SK-N-SH (cell line): ENCODE measurements at regions not wholly inside any gene's neighbourhood (a gene's known extent, or its start where the extent isn't known, plus 50 kb on each side); places are given as distances from the start of the nearest gene placed in this dataset.

Source experiments
- CTCF ChIA-PET: fragments of 300-600, 350-600 bp; formaldehyde crosslinking; extraction: SDS; loops from one replicate; lab custom pipeline; 2021; lab: Yijun Ruan, JAX
- POLR2A ChIA-PET: fragments of 350-600 bp; sonication (Branson Sonifier 250); formaldehyde crosslinking; extraction: SDS; loops from one replicate; lab custom pipeline; 2020; ENCODE audit warnings: antibody characterized with exemption, inconsistent platforms; lab: Yijun Ruan, JAX
- DNase-seq: peaks from one replicate; pipeline ENCODE4 v3.0.0; 2012
- H2AFZ ChIP-seq: fragments of 200-600 bp; sonication (generic); 2 replicates; pipeline ENCODE4 v1.8.1; 2016; ENCODE audit warnings: antibody characterized with exemption, mild to moderate bottlenecking, low read depth
- H3F3A ChIP-seq: fragments of 200-600 bp; sonication (generic); replicated peaks from 2 replicates; pipeline ENCODE3; 2016; ENCODE audit warnings: antibody characterized with exemption, mild to moderate bottlenecking; ENCODE audit not compliant: insufficient read depth
- H3K27ac ChIP-seq, 2 experiments: fragments of 200-500 bp in 1 of 2; fragments of 200-600 bp in 1 of 2; sonication (Bioruptor generic) in 1 of 2; sonication (generic), shearing (Covaris generic) in 1 of 2; 2 replicates each; pipeline versions ENCODE4 v1.5.1 to v1.6.1; 2014 to 2016; ENCODE audit warnings: low read depth in 2 of 2, inconsistent platforms in 1 of 2, low read length in 1 of 2, mild to moderate bottlenecking in 1 of 2, mixed read lengths in 1 of 2
- H3K27me3 ChIP-seq: fragments of 200-600 bp; sonication (generic), shearing (Covaris generic); 2 replicates; pipeline ENCODE4 v1.6.1; 2016; ENCODE audit warnings: mixed run types; ENCODE audit not compliant: insufficient read depth
- H3K36me3 ChIP-seq, 2 experiments: fragments of 200-500 bp in 1 of 2; fragments of 200-600 bp in 1 of 2; sonication (Bioruptor generic) in 1 of 2; sonication (generic) in 1 of 2; replicated peaks in 1 of 2; 2 replicates each; pipeline versions ENCODE3 to v1.5.1; 2014 to 2016; ENCODE audit warnings: low read length in 1 of 2, mild to moderate bottlenecking in 1 of 2; ENCODE audit not compliant: insufficient read depth in 2 of 2, control insufficient read depth in 1 of 2
- H3K4me1 ChIP-seq, 2 experiments: fragments of 200-500 bp in 1 of 2; fragments of 200-600 bp in 1 of 2; sonication (Bioruptor generic) in 1 of 2; sonication (generic), shearing (Covaris generic) in 1 of 2; 2 replicates each; pipeline versions ENCODE4 v1.5.1 to v1.6.1; 2014 to 2016; ENCODE audit warnings: low read depth in 1 of 2, low read length in 1 of 2, mixed run types in 1 of 2; ENCODE audit not compliant: insufficient read depth in 2 of 2, control insufficient read depth in 1 of 2
- H3K4me2 ChIP-seq: fragments of 200-600 bp; sonication (generic), shearing (Covaris generic); 2 replicates; pipeline ENCODE4 v1.6.1; 2017; ENCODE audit warnings: mixed run types
- H3K4me3 ChIP-seq, 2 experiments: fragments of 200-500 bp in 1 of 2; fragments of 200-600 bp in 1 of 2; sonication (Bioruptor generic) in 1 of 2; sonication (generic), shearing (Covaris generic) in 1 of 2; 2 replicates each; pipeline versions ENCODE4 v1.5.1 to v1.8.1; 2014 to 2016; ENCODE audit warnings: low read depth in 2 of 2, inconsistent platforms in 1 of 2, low read length in 1 of 2, mild to moderate bottlenecking in 1 of 2, mixed read lengths in 1 of 2, moderate library complexity in 1 of 2
- H3K79me2 ChIP-seq: fragments of 200-600 bp; sonication (generic); 2 replicates; pipeline ENCODE4 v1.8.1; 2017; ENCODE audit warnings: mild to moderate bottlenecking; ENCODE audit not compliant: insufficient read depth
- H3K9ac ChIP-seq: fragments of 200-600 bp; sonication (generic); 2 replicates; pipeline ENCODE4 v1.6.1; 2017; ENCODE audit warnings: mixed run types
- H3K9me2 ChIP-seq: fragments of 200-600 bp; sonication (generic); 2 replicates; pipeline ENCODE4 v1.6.1; 2017; ENCODE audit warnings: mixed run types
- H3K9me3 ChIP-seq: fragments of 200-600 bp; sonication (generic); 2 replicates; pipeline ENCODE4 v1.6.1; 2017; ENCODE audit warnings: mixed run types, mild to moderate bottlenecking, moderate library complexity
- H4K20me1 ChIP-seq: fragments of 200-600 bp; sonication (generic); 2 replicates; pipeline ENCODE4 v1.6.1; 2017; ENCODE audit warnings: mild to moderate bottlenecking, mixed run types; ENCODE audit not compliant: insufficient read depth
- ELF1 ChIP-seq: IDR thresholded peaks from 2 replicates; pipeline ENCODE4 v1.4.0; 2012
- EZH2phosphoT487 ChIP-seq: fragments of 200-600 bp; sonication (generic); IDR thresholded peaks from 2 replicates; pipeline ENCODE4 v1.6.1; 2017; ENCODE audit warnings: low read depth, mixed run types, mild to moderate bottlenecking, antibody characterized with exemption, moderate library complexity, borderline replicate concordance
- GABPA ChIP-seq: IDR thresholded peaks from 2 replicates; pipeline ENCODE4 v1.4.0; 2012; ENCODE audit warnings: low read depth, mild to moderate bottlenecking
- MAX ChIP-seq: IDR thresholded peaks from 2 replicates; pipeline ENCODE4 v1.4.0; 2012; ENCODE audit warnings: low read depth
- MXI1 ChIP-seq: IDR thresholded peaks from 2 replicates; pipeline ENCODE4 v1.6.1; 2012; ENCODE audit warnings: mild to moderate bottlenecking, low read depth, low read length, improper control_type of control experiment
- NFIC ChIP-seq: IDR thresholded peaks from 2 replicates; pipeline ENCODE4 v1.4.0; 2012; ENCODE audit warnings: borderline replicate concordance
- RAD21 ChIP-seq: IDR thresholded peaks from 2 replicates; pipeline ENCODE4 v1.6.1; 2012; ENCODE audit warnings: mild to moderate bottlenecking, low read length
- RCOR1 ChIP-seq: fragments of 150-350 bp; IDR thresholded peaks from 2 replicates; pipeline ENCODE4 v1.6.1; 2017; ENCODE audit warnings: antibody characterized with exemption, low read length
- REST ChIP-seq: IDR thresholded peaks from 2 replicates; pipeline ENCODE4 v1.6.1; 2012; ENCODE audit warnings: mild to moderate bottlenecking, low read depth, low read length, moderate library complexity
- RXRA ChIP-seq: IDR thresholded peaks from 2 replicates; pipeline ENCODE4 v1.4.0; 2012; ENCODE audit warnings: low read depth, mild to moderate bottlenecking, borderline replicate concordance
- SIN3A ChIP-seq: IDR thresholded peaks from 2 replicates; pipeline ENCODE4 v1.6.1; 2012; ENCODE audit warnings: low read depth, mild to moderate bottlenecking, low read length, moderate library complexity, borderline replicate concordance
- SMC3 ChIP-seq: IDR thresholded peaks from 2 replicates; pipeline ENCODE4 v1.6.1; 2012; ENCODE audit warnings: low read depth, low read length, improper control_type of control experiment
- TAF1 ChIP-seq: IDR thresholded peaks from 2 replicates; pipeline ENCODE4 v1.6.1; 2012; ENCODE audit warnings: low read depth, mild to moderate bottlenecking, low read length, moderate library complexity, borderline replicate concordance
- YY1 ChIP-seq: IDR thresholded peaks from 2 replicates; pipeline ENCODE4 v1.4.0; 2012; ENCODE audit warnings: low read depth, mild to moderate bottlenecking
- ZBTB33 ChIP-seq: IDR thresholded peaks from 2 replicates; pipeline ENCODE4 v1.4.0; 2012; ENCODE audit warnings: low read depth, borderline replicate concordance
- WGBS: methylation state at CpG from one replicate; pipeline ENCODE4 v1.1.6; 2017; ENCODE audit warnings: low lambda C conversion rate; 5-methylcytosine and 5-hydroxymethylcytosine counted together

GRCh38 chr15:47603026-47603425, 114.3 kb upstream of the SEMA6D start (continued):
- no peak for TF ChIP-seq ELF1

GRCh38 chr15:47607695-47608094, 109.6 kb upstream of the SEMA6D start:
- Histone ChIP-seq H4K20me1 (no peaks in the 10 kb centered on the region), H3K9me2 (no peaks in the 10 kb centered on the region), H3K36me3 (no peaks in the 10 kb centered on the region)
- no peak for TF ChIP-seq RXRA
- peak; percentile 41; the same call in 1 of the 2 replicates for TF ChIP-seq RCOR1
- TF ChIP-seq, all 33 proteins: peak for 1
- Histone ChIP-seq H3K79me2 (no peaks in the 10 kb centered on the region), H3K4me3 (no peak overlapping the region), H3K27me3 (no peaks in the 10 kb centered on the region), H3K4me2 (no peak overlapping the region), H3K9ac (no peak overlapping the region), H3F3A (no peaks in the 10 kb centered on the region), H3K4me1 (peaks cover 0 to 8% of the 10 kb centered on the region in 2 experiments; a peak in 3 of 4 replicates), H3K9me3 (no peaks in the 10 kb centered on the region), H3K27ac (peak overlapping the region in 1 of 2 experiments; percentile 76; a peak in 2 of 4 replicates), H2AFZ (no peak overlapping the region)
- CTCF ChIA-PET, result interaction anchor here (0.6 to 2.3 kb wide), 4 partner anchors 14 to 107 kb away, joined by 3 to 11 read pairs (median 4); no protein-coding TSS in a partner anchor
- POLR2A ChIA-PET, result no interaction called here
- peak; percentile 33 for DNase-seq

GRCh38 chr15:47609693-47610092, 107.6 kb upstream of the SEMA6D start:
- Histone ChIP-seq H4K20me1 (no peaks in the 10 kb centered on the region), H3K4me2 (no peak overlapping the region), H2AFZ (no peak overlapping the region), H3K27me3 (no peaks in the 10 kb centered on the region), H3K9ac (no peak overlapping the region), H3K9me3 (no peaks in the 10 kb centered on the region), H3K27ac (no peak overlapping the region; a peak in 1 of 4 replicates), H3K36me3 (no peaks in the 10 kb centered on the region), H3K9me2 (no peaks in the 10 kb centered on the region), H3K4me3 (no peak overlapping the region), H3F3A (no peaks in the 10 kb centered on the region), H3K79me2 (no peaks in the 10 kb centered on the region), H3K4me1 (peaks cover 0 to 8% of the 10 kb centered on the region in 2 experiments; a peak in 3 of 4 replicates)
- ChIA-PET CTCF (interaction anchor here (1.2 to 2.0 kb wide), 2 partner anchors 9 to 103 kb away, joined by 3 to 4 read pairs; no protein-coding TSS in a partner anchor), POLR2A (no interaction called here)
- WGBS, result 27% methylated on average over 2 of the region's 2 CpGs
- TF ChIP-seq ZBTB33 (no peak), NFIC (no peak), SIN3A (no peak), GABPA (no peak), MXI1 (no peak), TAF1 (no peak), YY1 (no peak), SMC3 (no peak), EZH2phosphoT487 (no peak), REST (no peak), MAX (no peak), RAD21 (no peak)
- DNase-seq, result peak; percentile 25
